ENCODE measurements at regions not wholly inside any gene's neighbourhood (a gene's known extent, or its start where the extent isn't known, plus 50 kb on each side); places are given as distances from the start of the nearest gene placed in this dataset.

DNA sequence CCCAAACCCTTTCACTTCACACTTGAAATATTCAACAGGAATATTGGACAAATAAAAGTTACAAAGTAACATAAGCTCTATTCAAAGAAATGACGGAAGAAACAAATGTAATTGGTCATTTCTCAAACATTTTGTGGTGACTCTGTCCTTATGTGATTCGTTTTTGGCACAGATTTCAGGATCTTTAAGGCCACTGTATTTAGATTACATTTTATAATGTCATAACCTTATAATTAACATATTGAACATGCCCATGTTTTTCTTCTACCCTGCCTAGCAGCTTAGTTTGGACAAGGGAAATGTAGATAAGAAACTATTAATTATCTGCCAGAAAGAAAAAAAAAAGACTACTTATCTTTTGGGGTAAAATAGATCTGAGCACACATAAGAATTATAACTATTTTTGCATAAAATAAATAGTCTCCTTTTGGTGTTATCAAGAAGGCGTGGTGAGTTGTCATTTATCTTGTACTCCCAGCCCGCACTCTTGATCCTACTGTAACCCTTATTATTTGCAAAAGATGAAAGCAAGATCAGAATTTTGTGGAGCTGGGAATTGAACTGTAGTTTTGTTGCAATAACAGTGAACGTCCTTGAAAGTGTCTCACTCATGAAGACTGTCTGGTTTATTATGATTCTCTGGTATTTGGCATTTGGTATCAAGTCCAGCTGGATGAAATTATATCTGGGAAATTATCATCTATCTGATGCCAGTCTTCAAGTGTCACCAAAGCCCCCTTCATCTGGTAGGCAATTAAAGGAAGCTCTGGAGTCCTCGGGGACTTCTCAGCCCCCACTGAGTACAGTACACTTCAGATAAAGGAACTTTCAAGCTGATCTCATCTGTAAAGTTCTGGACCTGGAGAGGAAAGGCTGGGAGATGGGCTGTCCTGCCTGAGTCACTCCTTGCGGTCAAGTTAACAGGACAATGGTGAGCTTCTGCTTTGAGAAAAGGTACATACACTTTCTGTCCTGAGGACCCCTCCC is 175.7 kb upstream of the INHBA start:
- Histone ChIP-seq H3K4me1 (no peaks in the 10 kb centered on the region), H3K9me3 (no peaks in the 10 kb centered on the region), H3K4me3 (no peak overlapping the region), H3K27ac (no peak overlapping the region), H3K27me3 (no peaks in the 10 kb centered on the region), H3K36me3 (no peaks in the 10 kb centered on the region)
- no peak for DNase-seq
- TF ChIP-seq, protein P1, sequence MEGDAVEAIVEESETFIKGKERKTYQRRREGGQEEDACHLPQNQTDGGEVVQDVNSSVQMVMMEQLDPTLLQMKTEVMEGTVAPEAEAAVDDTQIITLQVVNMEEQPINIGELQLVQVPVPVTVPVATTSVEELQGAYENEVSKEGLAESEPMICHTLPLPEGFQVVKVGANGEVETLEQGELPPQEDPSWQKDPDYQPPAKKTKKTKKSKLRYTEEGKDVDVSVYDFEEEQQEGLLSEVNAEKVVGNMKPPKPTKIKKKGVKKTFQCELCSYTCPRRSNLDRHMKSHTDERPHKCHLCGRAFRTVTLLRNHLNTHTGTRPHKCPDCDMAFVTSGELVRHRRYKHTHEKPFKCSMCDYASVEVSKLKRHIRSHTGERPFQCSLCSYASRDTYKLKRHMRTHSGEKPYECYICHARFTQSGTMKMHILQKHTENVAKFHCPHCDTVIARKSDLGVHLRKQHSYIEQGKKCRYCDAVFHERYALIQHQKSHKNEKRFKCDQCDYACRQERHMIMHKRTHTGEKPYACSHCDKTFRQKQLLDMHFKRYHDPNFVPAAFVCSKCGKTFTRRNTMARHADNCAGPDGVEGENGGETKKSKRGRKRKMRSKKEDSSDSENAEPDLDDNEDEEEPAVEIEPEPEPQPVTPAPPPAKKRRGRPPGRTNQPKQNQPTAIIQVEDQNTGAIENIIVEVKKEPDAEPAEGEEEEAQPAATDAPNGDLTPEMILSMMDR (IDR thresholded peaks at IDR 0.05) = no peak
- TF ChIP-seq POLR2A (IDR thresholded peaks at IDR 0.05) = no peak

DNA sequence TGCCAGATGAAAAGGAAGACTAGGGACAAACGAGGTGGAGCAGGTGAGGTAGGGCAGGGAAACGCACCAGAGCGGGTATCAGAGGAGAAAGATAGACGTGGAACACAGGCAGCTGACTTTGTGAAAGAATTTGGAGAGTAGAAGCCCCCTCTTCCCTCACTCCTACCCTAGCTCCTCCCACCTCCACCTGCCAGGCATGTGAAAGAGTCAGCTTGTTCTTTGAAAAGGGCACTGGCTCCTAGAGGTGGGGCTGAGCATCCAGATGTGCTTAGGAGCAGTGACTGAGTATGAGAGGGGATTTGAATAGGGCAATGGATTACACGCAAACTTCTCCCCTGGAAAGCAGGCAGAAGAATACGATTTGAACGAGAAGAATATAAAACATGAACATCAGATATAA is 174.2 kb upstream of the INHBA start:
- H3K27me3 ChIP-seq = no peaks in the 10 kb centered on the region
- no peak overlapping the region for H3K27ac ChIP-seq
- TF ChIP-seq, protein P1 (IDR thresholded peaks at IDR 0.05) = no peak
- TF ChIP-seq POLR2A (IDR thresholded peaks at IDR 0.05) = no peak
- no peak overlapping the region for H3K4me3 ChIP-seq
- DNase-seq = no peak
- H3K9me3 ChIP-seq = no peaks in the 10 kb centered on the region
- H3K36me3 ChIP-seq = no peaks in the 10 kb centered on the region
- no peaks in the 10 kb centered on the region for H3K4me1 ChIP-seq

DNA sequence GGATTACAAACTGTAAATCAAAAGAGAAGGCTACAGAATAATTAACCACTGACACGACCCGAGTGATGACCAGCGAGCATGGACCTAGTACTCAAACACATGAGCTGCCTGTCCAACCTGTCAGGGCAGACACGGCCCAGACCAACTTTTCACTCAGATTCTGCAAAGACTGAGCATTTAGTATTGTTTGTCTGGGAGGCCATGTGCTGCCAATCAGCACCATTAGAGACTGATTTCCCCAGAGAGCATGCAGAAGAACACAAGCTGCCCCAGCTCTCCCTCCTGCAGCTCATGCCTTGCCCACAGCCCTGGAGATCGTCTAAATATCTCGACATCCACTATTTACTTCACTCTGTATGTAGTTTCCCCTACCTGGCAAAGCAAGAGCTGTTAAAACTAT is 172.6 kb upstream of the INHBA start:
- no peak for TF ChIP-seq POLR2A (IDR thresholded peaks at IDR 0.05)
- TF ChIP-seq, protein P1 (IDR thresholded peaks at IDR 0.05) = no peak
- Histone ChIP-seq H3K27ac (no peak overlapping the region), H3K36me3 (no peaks in the 10 kb centered on the region), H3K9me3 (no peaks in the 10 kb centered on the region), H3K4me1 (no peaks in the 10 kb centered on the region), H3K4me3 (no peak overlapping the region), H3K27me3 (no peaks in the 10 kb centered on the region)
- no peak for DNase-seq

DNA sequence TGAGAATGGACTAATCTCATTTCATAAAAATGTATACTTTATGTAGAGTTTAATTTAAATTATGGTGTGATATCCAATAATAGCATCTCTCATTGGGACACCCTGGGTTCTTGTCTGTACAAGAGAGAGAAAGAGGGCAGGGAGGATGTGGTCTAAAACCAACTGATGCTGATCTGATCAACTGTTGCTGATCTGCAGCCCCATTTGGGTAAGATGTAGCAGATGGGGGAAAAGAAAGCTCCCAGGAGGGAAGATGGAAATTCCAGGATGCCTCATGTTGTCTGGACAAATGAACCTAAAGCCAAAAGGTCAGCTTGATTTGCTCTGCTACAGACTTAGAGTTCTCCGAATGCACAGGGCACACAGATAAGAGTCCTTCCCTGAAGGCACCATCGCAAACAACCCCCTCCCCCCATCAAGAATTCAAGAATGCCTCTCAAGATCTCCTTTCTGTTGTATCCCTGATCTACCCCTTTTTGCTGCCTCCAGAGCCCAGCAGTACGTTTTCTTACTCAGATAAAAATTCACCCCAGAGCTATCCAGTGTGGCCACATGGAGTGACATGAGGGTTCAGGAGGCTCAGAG is 171.4 kb upstream of the INHBA start:
- no peak for DNase-seq
- Histone ChIP-seq H3K9me3 (no peaks in the 10 kb centered on the region), H3K4me1 (no peaks in the 10 kb centered on the region), H3K27ac (no peak overlapping the region), H3K27me3 (no peaks in the 10 kb centered on the region), H3K36me3 (no peaks in the 10 kb centered on the region), H3K4me3 (no peak overlapping the region)
- TF ChIP-seq, protein P1 (IDR thresholded peaks at IDR 0.05) = no peak
- TF ChIP-seq POLR2A (IDR thresholded peaks at IDR 0.05) = no peak

DNA sequence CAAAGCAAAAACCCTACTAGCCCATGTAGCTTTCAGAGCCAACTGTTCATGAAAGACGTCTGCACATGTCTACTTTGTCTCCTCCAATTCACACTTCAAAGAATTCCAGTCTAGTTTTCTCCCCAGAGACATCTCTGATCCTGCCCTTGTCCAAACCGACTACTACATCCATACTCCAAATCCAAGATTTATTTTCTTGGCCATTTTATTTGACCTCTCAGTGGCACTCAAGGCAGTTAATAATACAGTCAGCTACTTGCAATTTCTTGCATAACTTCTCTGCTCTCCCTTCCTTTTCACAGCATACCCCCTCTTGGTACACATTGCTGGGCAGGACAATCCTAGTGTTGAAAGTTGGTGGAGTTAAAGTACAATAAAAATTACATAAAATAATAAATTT is 170.9 kb upstream of the INHBA start:
- Histone ChIP-seq H3K4me1 (no peaks in the 10 kb centered on the region), H3K27ac (no peak overlapping the region), H3K27me3 (no peaks in the 10 kb centered on the region), H3K4me3 (no peak overlapping the region), H3K9me3 (no peaks in the 10 kb centered on the region), H3K36me3 (no peaks in the 10 kb centered on the region)
- no peak for DNase-seq
- TF ChIP-seq, protein P1 (IDR thresholded peaks at IDR 0.05) = no peak
- no peak for TF ChIP-seq POLR2A (IDR thresholded peaks at IDR 0.05)

All from Peyer's patch (tissue), 4 donors.